HG03060 (cell line): ENCODE measurements at regions not wholly inside any gene's neighbourhood (a gene's known extent, or its start where the extent isn't known, plus 50 kb on each side); places are given as distances from the start of the nearest gene placed in this dataset.
A peak's percentile ranks its signal among the peaks of the same experiment; 100 is the strongest.
"Not testable (repeated sequence)": the region's sequence is repeated elsewhere in the genome, so short reads cannot be mapped to it uniquely, and the experiment has no call there.

Source experiments
- ATAC-seq: cut with Tn5 transposase; IDR thresholded peaks from one replicate; pipeline ENCODE4 v1.9.1; 2021; ENCODE audit warnings: low read depth, moderate number of reproducible peaks; ENCODE audit not compliant: unreplicated experiment

DNA sequence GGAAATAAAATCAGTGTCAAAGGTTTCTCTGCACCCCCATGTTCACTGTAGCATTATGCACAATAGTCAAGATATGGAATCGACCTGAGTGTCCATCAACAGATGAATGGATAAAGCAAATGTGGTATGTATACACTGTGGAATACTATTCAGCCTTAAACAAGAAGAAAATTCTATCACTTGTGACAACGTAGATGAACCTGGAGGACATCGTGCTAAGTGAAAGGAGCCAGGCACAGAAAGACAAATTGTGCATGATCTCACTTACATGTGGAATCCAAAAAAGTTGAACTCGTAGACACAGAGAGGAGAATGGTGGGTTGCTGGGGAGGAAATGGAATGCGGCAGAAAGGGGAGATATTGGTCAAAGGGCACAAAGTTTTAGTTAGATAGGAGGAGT, 136.3 kb upstream of the ESR1 start:
- ATAC-seq = no peak

DNA sequence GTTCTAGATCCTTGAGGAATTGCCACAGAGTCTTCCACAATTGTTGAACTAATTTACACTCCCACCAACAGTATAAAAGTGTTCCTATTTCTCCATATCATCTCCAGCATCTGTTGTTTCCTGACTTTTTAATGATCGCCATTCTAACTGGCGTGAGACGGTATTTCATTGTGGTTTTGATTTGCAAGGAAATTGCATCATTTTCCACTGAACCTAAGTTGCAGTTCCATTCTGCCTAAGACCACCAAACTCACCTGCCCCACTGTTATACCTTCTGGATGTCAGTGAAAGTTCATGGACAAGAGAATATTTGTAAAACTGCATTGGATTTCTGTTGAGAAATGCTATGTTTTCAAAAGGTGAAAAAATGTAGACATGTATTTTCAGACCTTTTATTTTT, 132.9 kb upstream of the ESR1 start:
- ATAC-seq = no peak

DNA sequence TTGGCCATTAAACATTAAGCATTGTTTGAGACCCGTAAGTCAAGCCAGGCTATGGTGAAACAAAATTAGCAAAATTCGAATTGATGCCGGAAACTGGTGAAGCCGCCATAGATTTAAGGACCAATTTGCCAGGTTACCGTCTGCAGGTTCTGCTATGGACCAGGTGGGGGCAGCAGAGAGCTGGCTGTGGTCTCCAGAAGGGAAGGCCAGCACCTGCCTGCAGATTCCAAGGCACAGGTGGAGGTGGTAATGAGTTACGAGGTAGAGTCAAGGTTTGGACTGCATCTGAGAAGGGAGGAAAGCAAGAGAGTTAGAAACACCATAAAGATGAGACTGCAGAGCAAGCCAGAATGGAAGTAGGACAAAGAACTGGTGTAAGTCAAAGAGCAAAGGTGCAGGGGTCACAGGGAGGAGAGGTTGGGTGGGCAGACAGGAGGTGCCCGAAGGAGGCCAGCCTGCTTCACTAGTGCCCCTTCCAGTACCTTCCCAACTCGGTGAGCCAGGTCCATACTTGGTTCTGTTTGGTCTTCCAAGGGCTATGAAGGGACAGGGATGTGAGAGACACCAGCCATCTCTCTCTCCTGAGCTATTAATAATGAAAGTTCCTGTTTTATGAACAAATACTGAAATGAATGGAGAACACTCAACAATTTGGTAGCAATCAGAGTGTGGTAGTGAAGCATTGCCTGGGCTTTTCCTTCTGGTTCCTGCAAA, 131.6 kb upstream of the ESR1 start:
- peak; percentile 85 for ATAC-seq

DNA sequence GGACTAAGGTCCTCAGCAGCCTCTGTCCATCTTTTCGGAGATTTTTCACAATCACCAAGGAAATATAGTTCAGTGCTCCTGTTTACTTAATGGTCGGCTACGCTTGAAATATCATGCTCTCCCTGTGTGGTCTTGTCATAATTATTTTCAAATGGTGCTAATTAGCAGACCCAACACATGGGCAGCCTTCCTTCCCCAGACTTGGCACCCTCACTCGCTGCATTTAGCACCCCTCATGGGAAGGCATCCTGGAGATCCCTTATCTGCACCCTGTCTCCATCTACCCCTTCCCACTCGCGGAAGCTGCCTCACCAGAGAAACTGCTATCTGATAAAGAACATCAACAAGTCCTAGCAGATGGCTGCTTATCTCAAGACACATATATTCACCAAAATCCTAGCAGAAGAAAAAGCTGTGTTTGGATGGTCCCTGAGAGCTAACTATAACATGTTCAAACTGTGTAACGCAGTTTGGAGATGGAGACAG, 131.0 kb upstream of the ESR1 start:
- no peak for ATAC-seq

DNA sequence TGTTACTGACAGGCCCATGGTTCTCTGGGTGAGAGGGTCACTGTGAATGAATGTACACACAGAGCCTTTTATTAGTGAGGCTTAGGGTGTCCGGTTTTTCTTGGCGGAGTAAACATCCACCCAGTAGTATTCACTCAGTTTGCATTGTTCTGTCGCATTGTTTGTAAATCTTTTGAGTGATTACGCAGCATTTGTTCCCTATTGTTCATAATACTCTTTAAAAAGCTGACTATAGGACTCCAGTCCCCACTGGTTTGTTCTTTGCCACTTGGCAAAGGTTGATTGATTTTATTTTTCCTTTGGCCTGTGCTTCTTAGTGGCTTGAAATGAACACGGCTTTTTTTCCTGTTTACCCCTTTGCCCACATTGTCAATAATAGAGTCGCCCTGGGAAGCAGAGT, 130.1 kb upstream of the ESR1 start:
- ATAC-seq = no peak

DNA sequence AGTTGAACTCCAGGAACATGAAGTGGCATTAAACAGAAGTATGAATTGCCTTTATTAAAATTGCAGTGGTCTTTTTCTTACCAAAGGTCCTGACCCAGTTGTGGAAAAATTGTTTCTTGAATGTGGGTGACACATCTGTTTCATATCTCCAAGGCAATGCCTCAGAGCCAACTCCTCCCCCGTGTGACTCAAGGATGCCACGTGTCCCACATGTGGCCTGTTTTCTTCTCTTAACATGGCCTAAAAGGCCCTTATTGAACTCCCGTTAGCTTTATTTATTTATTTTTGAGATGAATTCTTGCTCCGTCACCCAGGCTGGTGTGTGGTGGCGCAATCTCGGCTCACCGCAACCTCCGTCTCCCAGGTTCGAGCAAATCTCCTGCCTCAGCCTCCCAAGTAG, 128.4 kb upstream of the ESR1 start:
- ATAC-seq = no peak

DNA sequence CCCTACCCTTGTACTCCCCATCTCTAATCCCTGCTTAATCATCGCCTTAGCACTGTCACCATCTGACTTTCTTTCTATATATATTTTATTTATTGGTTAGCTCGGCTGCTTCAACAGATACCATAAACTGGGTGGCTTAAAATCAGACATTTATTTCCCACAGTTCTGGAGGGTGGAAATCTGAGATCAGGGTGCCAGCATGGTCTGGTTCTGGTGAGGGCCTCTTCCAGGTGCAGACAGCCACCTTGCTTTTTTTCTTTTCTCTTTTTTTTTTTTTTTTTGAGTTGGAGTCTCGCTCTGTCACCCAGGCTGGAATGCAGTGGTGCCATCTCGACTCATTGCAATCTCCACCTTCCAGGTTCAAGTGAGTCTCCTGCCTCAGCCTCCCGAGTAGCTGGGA, 127.5 kb upstream of the ESR1 start:
- no peak for ATAC-seq

DNA sequence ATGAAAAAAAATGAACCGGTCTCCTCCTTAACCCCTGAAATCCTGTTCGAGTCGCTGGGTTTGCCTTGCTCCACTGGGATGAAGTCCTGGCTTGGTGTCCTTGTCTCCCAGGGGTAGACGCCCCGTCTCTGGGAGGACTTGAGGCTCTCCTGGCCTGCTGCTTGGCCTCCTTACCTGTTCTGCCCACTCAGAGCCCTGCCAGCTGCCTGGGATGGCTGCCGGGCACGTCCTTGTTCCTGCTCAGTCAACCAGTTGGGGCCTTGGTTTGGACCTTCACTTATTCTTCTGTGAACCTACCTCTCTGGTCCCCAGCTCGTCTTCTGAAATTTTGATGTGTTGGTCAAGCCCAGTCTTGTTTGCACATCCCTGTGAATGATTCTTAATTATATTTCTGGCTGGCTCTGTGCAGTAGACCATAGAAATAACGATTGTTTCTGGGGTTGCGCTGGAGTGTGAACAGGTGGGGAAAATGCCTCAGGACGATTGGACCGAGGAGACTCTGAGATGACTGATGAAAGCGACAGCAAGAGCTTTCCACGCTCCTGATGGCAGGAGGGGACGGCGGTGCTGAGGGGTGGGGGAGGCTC, 126.5 kb upstream of the ESR1 start:
- ATAC-seq = no peak

DNA sequence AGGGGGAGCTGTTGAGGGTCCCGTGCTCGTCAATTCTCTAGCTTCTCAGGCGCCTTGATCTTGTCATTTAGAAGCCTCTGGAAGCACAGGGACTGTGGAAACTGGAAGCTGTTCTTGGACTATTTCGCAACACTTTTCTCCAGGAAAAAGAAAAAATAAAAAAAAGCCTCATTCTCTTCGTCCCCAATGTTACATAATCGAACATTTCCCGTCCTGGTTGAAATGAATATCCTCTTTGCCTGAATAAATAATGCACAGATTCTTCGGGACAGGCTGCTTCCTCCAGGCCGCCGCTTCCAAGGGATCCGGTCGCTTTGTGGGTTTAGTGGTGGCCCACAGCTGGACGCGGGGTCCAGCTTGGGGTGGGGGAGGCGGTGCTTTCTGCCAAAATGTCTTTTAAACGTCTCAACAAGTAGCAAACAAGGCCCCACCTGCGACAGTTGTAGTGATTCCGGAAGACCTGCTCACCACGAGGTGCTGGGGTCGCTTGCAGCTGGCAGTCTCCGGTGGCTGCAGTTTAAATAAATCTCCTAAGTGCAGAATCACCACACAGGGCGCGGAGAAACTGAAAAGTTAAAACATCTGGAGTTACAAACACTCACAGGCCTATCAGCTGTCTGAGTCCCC, 125.9 kb upstream of the ESR1 start:
- ATAC-seq = no peak

DNA sequence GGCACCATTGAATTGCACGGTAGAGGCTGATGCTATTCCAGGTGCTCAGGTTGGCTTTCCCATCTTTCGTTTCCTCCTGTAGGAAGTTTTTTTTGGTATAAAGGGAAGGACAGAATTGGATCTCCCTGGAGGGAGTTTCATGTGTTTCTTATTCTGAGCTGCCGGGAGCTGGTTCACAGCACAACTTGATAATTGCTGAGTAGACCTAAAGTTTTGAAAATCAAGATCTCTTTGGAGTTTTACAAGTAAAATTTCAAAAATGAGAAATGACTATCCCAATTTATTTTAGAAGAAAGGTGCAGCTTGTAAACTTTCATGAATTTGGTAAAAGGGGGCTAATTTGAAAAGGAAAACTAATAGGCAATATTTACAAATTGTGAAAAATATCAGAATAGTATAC, 125.2 kb upstream of the ESR1 start:
- no peak for ATAC-seq

DNA sequence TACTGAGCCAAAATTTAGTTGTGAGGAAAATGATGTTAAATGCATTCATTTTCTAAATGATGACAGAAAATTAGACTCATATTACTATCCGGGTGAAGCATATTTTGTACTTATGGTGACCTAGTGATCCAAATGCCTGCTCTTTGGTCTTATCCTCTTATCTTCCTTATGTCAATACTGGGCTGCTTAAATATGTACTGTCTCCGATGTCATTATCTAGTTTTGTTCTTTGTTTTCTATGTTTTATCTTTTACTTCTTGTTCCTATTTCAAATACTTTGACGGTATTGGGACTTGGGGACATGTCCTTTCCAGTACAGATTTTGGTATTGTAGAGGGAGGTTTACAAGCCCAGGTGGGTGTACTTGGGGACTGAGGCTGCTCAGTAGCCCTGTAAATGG, 124.6 kb upstream of the ESR1 start:
- ATAC-seq = no peak

DNA sequence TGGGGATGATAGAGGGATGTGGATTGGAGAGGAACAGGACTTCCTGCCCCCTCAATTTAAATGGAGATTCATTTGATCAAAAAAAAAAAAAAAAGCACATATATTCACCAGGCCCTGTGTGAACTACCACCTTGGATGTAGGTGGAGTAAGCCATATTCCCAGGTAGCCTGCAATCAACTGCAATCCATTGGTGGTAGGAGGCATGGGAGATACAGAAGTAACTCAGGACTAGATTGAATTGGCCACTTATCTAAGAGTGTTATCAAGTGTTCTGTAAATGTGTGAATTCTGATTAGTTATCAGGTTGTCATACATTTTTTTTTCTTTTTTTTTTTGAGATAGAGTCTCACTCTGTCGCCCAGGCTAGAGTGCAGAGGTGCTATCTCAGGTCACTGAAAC, 124.1 kb upstream of the ESR1 start:
- ATAC-seq = no peak

DNA sequence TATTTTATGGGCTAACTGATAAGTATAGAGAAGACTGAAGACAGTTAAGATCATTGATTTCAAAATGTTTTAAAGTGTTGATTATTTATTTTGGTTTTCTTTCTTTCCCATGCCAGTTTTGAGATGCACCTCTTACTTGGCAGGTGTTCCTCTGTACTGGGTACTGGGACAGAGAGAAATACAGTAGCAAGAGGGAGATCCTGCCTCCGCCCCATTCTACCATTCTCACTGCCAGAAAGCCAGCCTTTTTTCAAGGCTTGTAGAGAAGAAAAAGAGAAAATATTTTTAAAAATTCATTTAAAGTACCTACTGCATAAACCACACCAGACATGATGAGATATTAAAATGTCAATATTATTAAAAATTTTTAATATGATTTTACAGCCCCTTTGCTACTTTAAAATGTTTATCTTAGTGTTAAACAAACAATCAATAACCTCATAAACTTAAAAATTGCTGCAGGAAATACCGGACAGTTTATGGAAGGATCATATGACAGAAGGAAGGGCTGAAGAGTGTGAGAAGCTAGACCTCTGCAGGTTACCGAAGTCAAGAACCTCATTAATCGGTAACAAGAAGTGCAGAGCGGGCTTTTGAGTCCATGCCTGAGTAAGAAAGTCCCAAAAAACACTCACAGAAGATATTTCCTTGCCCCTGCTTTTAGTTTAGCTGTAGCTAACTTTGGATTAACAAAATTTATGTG, 117.8 kb upstream of the ESR1 start:
- no peak for ATAC-seq

DNA sequence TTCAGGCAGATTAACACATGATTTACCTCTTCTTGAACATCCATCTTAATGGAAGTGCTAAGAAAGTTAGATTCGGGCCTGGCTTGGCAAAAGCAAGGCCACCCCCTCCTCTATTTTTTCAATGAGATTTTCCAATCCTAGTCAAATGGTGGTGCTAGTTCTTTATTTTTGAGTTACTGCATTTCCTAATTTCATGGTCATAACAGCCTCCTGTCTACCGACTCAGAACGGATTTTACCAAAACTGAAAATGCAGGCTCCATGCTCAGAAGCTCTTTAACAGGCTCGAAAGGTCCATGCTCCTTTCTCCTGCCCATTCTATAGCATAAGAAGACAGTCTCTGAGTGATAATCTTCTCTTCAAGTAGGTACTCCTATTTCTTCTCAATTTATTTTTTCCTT, 117.2 kb upstream of the ESR1 start:
- no peak for ATAC-seq

DNA sequence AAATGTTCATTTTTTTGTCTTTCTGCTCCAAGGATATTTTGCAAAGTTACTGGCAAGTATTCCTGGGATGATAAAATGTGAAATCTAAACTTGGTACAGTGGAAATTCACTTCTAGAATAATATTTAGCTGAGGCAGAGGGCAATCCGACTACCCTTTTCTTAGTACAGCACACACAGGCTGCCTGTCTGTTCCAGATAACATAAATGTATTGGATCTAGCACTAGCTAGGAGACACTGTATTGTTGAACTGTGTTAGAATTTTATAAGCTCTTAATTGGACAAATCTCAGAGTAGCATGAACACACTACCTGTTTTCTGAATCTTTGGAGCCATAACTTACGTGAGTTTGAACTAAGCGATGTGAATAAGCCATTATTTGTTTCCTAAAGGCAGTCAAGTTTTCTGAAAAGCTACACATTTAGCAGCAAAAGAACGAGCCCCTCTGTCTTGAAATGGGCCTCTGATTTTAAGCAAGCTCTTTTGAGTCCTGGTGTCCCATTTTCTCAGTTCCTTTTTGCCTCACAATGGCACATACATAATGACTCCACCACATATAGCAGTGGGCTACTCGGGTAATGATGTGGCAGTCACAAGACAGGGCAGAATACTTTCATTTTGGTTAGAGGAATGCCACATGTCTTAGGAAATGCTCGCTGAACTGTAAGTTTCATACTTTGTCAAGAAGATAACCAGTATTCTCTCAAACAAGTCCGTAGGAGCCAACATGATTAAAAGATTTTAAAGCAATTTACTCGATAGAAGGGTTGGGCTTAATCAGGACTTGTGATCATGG, 116.5 kb upstream of the ESR1 start:
- ATAC-seq = peak; percentile 99

DNA sequence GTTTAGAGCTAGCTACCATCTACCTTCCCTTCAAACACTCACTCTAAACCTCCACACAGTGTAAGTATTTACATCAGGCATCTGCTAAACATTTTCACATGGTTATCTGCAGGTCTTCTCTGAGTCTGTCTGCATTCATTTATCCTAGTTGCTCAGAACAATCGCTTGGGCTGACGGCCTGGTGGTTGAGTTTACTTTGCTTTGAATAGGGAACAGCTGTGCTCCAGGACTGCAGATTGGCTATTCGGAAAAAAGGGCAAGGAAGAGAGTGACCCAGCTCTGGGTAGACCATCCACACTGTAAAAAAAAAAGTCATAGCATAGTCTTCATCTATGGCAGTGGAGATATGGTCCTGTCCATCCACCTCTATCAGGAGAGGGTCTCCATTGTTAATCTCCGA, 115.3 kb upstream of the ESR1 start:
- ATAC-seq = no peak

DNA sequence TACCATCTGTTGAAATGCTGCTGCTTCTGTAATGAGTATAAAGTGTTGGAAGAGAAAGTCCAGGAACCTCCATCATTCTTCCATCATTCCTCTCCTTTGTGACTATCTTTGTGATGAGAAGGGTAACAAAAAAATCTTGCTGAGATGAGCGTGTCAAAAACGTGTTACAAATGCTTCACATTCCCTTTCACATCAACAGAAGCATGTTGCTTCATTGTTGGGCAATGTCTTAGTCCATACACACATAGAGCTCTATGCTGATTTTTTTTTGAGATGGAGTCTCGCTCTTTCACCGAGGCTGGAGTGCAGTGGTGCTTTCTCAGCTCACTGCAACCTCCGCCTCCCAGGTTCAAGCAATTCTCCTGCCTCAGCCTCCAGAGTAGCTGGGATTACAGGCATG, 114.1 kb upstream of the ESR1 start:
- no peak for ATAC-seq

DNA sequence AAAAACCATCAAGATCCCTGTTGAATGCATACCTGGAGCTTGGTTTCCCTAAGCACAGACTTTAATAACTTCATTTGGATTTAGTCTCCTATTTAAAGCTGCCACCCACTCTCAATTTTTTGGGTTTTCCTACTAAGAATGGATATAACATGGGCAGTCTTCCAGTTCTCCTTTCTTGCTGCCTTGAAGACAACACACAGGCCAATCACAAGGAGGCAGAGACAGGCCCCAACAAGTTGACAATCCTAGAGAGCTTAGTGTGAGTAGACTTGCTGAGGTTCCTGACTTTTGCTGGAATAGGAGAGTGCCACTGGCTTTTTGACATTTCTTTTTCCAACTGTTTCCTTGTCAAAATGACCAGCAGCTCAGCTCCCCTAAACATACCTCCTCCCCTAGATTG, 112.3 kb upstream of the ESR1 start:
- no peak for ATAC-seq

DNA sequence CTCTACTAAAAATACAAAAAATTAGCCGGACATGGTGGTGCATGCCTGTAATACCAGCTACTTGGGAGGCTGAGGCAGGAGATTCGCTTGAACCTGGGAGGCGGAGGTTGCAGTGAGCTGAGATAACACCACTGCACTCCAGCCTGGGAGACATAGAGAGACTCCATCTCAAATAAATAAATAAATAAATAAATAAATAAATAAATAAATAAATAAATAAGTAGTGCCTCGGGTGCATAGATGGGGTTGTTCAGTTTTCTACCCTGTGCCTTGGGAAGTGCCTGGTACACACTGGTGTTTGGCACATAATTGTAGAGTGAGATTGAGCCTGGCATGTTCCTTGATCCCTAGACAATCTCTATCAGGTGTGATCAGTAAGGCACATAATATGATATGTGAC, 111.2 kb upstream of the ESR1 start:
- ATAC-seq = not testable (repeated sequence)

DNA sequence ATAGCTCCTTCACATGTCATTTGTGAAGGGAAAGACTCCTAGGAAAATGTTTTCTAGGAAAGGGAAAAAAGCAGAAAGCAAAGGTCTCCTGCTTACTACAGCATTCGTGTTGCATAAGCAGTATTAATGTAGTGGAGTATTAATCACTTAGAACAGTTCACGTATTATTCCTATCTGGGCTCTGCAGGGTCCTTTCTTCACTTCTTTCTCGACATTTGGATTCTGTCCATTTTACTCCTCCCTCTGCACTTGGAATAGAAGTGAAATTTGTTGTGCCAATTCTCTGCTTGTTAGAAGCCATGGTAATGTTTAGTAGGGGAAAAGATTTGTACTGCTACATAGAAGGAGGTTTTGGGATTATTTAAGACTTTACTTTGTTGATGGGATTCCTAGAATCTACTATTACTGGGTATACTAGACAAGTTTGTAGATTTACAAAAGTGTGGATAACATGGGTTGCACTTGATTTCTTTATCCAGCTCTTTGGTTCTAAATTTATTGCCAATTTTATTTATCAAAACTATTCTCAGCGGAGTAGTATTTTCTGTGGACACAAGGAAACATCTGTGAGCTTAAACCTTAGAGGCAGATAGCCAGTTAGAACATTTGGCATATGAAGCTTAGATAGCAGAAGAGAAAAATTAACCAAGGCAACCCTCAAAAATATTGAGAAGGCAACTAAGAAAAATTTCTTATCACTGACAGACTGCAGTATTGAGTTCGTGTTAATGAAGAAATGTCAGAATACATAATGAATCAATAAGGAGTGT, 108.4 kb upstream of the ESR1 start:
- ATAC-seq = no peak
